HEK293 (cell line): ENCODE measurements at regions not wholly inside any gene's neighbourhood (a gene's known extent, or its start where the extent isn't known, plus 50 kb on each side); places are given as distances from the start of the nearest gene placed in this dataset.

Source experiments
- CTCF ChIA-PET: fragments of 350-600 bp; formaldehyde crosslinking; extraction: SDS; loops from one replicate; lab custom pipeline; 2021; ENCODE audit warnings: antibody characterized with exemption; lab: Yijun Ruan, JAX
- POLR2A ChIA-PET: fragments of 300-600 bp; formaldehyde crosslinking; extraction: SDS; loops from one replicate; lab custom pipeline; 2020; ENCODE audit warnings: antibody characterized with exemption, inconsistent platforms; lab: Yijun Ruan, JAX
- H3K27ac ChIP-seq: fragments of 200-500 bp; sonication (Bioruptor generic); 2 replicates; pipeline ENCODE4 v1.5.1; 2014; ENCODE audit warnings: low read depth, low read length, control low read depth, inconsistent platforms; ENCODE audit errors: extremely low read depth
- H3K36me3 ChIP-seq, 2 experiments: fragments of 200-500 bp in 1 of 2; sonication (Bioruptor generic) in 1 of 2; 1 replicate in 1 of 2; 2 replicates in 1 of 2; pipeline ENCODE4 v1.5.1; 2014 to 2017; ENCODE audit warnings: inconsistent platforms in 2 of 2, low read length in 2 of 2; ENCODE audit not compliant: control insufficient read depth in 2 of 2, insufficient read depth in 1 of 2
- H3K4me1 ChIP-seq: fragments of 200-500 bp; sonication (Bioruptor generic); 2 replicates; pipeline ENCODE4 v1.5.1; 2014; ENCODE audit warnings: mild to moderate bottlenecking, low read length, inconsistent platforms; ENCODE audit not compliant: control insufficient read depth, insufficient read depth
- H3K4me3 ChIP-seq: 2 replicates; pipeline ENCODE4 v1.5.1; 2011; ENCODE audit warnings: low read depth, mild to moderate bottlenecking, control low read depth, low read length, moderate library complexity
- H3K9me3 ChIP-seq: fragments of 200-500 bp; sonication (Bioruptor generic); 2 replicates; pipeline ENCODE4 v1.5.1; 2014; ENCODE audit warnings: low read depth, low read length, inconsistent platforms; ENCODE audit not compliant: control insufficient read depth, insufficient read depth
- GFI1B ChIP-seq: fragments of 450-650 bp; formaldehyde crosslinking; IDR thresholded peaks from 2 replicates; pipeline ENCODE4 v1.5.1; 2016; ENCODE audit warnings: missing biosample characterization, missing genetic modification characterization
- MYNN ChIP-seq: fragments of 450-650 bp; formaldehyde crosslinking; IDR thresholded peaks from 2 replicates; pipeline ENCODE4 v1.5.1; 2016; ENCODE audit warnings: missing biosample characterization, missing genetic modification characterization, borderline replicate concordance
- SALL2 ChIP-seq: fragments of 450-650 bp; formaldehyde crosslinking; IDR thresholded peaks from 2 replicates; pipeline ENCODE4 v1.5.0; 2017; ENCODE audit warnings: missing biosample characterization, mild to moderate bottlenecking, missing genetic modification characterization, borderline replicate concordance
- SCRT2 ChIP-seq: fragments of 450-650 bp; formaldehyde crosslinking; IDR thresholded peaks from 2 replicates; pipeline ENCODE4 v1.5.1; 2016; ENCODE audit warnings: missing biosample characterization, missing genetic modification characterization
- SP7 ChIP-seq: fragments of 450-650 bp; formaldehyde crosslinking; IDR thresholded peaks from 2 replicates; pipeline ENCODE4 v1.5.1; 2016; ENCODE audit warnings: missing biosample characterization, missing genetic modification characterization
- ZFHX2 ChIP-seq: fragments of 450-650 bp; formaldehyde crosslinking; conservative IDR thresholded peaks from 2 replicates; pipeline ENCODE4 v1.5.1; 2016; ENCODE audit warnings: missing biosample characterization, missing genetic modification characterization
- ZFP69B ChIP-seq: fragments of 450-650 bp; formaldehyde crosslinking; IDR thresholded peaks from 2 replicates; pipeline ENCODE4 v1.5.1; 2016; ENCODE audit warnings: missing biosample characterization, missing genetic modification characterization
- ZNF121 ChIP-seq: fragments of 450-650 bp; formaldehyde crosslinking; IDR thresholded peaks from 2 replicates; pipeline ENCODE4 v1.5.1; 2016; ENCODE audit warnings: missing biosample characterization, missing genetic modification characterization
- ZNF146 ChIP-seq: fragments of 450-650 bp; formaldehyde crosslinking; IDR thresholded peaks from 2 replicates; pipeline ENCODE4 v1.5.1; 2016; ENCODE audit warnings: missing biosample characterization, missing genetic modification characterization
- ZNF423 ChIP-seq: fragments of 450-650 bp; formaldehyde crosslinking; IDR thresholded peaks from 2 replicates; pipeline ENCODE4 v1.5.1; 2016; ENCODE audit warnings: missing biosample characterization, missing genetic modification characterization
- ZNF514 ChIP-seq: fragments of 450-650 bp; formaldehyde crosslinking; IDR thresholded peaks from 2 replicates; pipeline ENCODE4 v1.5.1; 2016; ENCODE audit warnings: missing biosample characterization, missing genetic modification characterization
- ZNF560 ChIP-seq: fragments of 450-650 bp; formaldehyde crosslinking; IDR thresholded peaks from 2 replicates; pipeline ENCODE4 v1.5.1; 2017; ENCODE audit warnings: missing biosample characterization, missing genetic modification characterization, borderline replicate concordance
- ZNF654 ChIP-seq: fragments of 450-650 bp; formaldehyde crosslinking; IDR thresholded peaks from 2 replicates; pipeline ENCODE4 v1.5.1; 2016; ENCODE audit warnings: low read depth, missing biosample characterization, missing genetic modification characterization
- ZNF660 ChIP-seq: fragments of 450-650 bp; IDR thresholded peaks from 2 replicates; pipeline ENCODE4 v1.5.1; 2018; ENCODE audit warnings: missing biosample characterization, mild to moderate bottlenecking, missing genetic modification characterization
- ZSCAN16 ChIP-seq: fragments of 450-650 bp; formaldehyde crosslinking; IDR thresholded peaks from 2 replicates; pipeline ENCODE4 v1.5.1; 2016; ENCODE audit warnings: missing biosample characterization, missing genetic modification characterization
- TF ChIP-seq, protein P1 (sequence below): fragments of 450-650 bp; formaldehyde crosslinking; IDR thresholded peaks from 2 replicates; pipeline ENCODE4 v1.5.1; 2016; ENCODE audit warnings: missing biosample characterization, missing genetic modification characterization
- TF ChIP-seq, protein P2 (sequence below): fragments of 450-650 bp; formaldehyde crosslinking; IDR thresholded peaks from 2 replicates; pipeline ENCODE4 v1.5.1; 2016; ENCODE audit warnings: missing biosample characterization, missing genetic modification characterization
- TF ChIP-seq, protein P3 (sequence below): fragments of 450-650 bp; formaldehyde crosslinking; IDR thresholded peaks from 2 replicates; pipeline ENCODE4 v1.5.1; 2016; ENCODE audit warnings: missing biosample characterization, missing genetic modification characterization

DNA sequence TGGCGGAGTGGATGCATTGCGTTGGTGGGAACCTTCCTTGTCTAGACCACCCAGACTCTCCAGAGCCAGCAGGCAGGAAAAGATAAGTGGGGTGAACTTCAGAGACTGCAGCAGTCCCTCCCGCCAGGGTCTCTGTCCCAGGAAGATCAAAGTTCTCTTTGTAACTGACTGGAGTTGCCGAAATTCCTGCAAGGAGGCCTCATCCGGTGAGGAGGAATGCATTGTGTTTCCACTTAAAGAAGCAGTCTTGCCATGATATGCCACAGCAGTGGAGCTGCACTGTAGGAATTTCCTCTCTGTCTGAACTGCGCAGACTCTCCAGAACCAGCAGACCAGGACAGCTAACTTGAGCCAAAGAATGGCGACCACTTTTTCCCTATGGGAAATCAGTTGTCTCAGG, 1190.4 kb downstream of the TECRL start:
- no peak overlapping the region for H3K27ac ChIP-seq
- no peaks in the 10 kb centered on the region for H3K36me3 ChIP-seq
- ChIA-PET POLR2A (no interaction called here), CTCF (no interaction called here)
- no peaks in the 10 kb centered on the region for H3K9me3 ChIP-seq
- H3K4me3 ChIP-seq: no peak overlapping the region
- H3K4me1 ChIP-seq: no peaks in the 10 kb centered on the region
- TF ChIP-seq ZFP69B (no peak), MYNN (tag by site-specific recombination) (no peak), SALL2 (tag by site-specific recombination) (no peak), ZNF514 (no peak), ZNF423 (tag by site-specific recombination) (no peak), GFI1B (no peak), ZNF121 (tag by site-specific recombination) (no peak)
- TF ChIP-seq, protein P1, sequence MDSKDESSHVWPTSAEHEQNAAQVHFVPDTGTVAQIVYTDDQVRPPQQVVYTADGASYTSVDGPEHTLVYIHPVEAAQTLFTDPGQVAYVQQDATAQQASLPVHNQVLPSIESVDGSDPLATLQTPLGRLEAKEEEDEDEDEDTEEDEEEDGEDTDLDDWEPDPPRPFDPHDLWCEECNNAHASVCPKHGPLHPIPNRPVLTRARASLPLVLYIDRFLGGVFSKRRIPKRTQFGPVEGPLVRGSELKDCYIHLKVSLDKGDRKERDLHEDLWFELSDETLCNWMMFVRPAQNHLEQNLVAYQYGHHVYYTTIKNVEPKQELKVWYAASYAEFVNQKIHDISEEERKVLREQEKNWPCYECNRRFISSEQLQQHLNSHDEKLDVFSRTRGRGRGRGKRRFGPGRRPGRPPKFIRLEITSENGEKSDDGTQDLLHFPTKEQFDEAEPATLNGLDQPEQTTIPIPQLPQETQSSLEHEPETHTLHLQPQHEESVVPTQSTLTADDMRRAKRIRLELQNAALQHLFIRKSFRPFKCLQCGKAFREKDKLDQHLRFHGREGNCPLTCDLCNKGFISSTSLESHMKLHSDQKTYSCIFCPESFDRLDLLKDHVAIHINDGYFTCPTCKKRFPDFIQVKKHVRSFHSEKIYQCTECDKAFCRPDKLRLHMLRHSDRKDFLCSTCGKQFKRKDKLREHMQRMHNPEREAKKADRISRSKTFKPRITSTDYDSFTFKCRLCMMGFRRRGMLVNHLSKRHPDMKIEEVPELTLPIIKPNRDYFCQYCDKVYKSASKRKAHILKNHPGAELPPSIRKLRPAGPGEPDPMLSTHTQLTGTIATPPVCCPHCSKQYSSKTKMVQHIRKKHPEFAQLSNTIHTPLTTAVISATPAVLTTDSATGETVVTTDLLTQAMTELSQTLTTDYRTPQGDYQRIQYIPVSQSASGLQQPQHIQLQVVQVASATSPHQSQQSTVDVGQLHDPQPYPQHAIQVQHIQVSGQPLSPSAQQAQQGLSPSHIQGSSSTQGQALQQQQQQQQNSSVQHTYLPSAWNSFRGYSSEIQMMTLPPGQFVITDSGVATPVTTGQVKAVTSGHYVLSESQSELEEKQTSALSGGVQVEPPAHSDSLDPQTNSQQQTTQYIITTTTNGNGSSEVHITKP (tag by site-specific recombination): no peak

DNA sequence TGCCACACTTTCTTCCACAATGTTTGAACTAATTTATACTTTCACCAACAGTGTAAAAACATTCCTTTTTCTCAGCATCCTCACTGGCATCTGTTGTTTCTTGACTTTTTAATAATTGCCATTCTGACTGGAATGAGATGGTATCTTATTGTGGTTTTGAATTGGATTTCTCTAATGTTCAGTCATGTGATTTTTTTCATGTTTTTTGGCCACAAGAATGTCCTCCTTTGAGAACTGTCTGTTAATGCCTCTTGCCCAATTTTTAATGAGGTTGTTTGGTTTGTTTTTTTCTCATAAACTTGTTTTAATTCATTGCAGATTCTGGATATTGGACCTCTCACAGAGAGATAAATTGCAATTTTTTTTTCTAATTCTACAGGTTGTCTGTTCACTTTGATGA, 1195.2 kb downstream of the TECRL start:
- TF ChIP-seq ZNF654 (tag by site-specific recombination) (no peak), ZSCAN16 (no peak), SP7 (tag by site-specific recombination) (no peak), ZNF660 (no peak), ZNF560 (tag by site-specific recombination) (no peak), SCRT2 (tag by site-specific recombination) (no peak), ZNF146 (tag by site-specific recombination) (no peak), ZFHX2 (tag by site-specific recombination) (no peak)
- TF ChIP-seq, protein P1 (tag by site-specific recombination): no peak
- TF ChIP-seq, protein P2, sequence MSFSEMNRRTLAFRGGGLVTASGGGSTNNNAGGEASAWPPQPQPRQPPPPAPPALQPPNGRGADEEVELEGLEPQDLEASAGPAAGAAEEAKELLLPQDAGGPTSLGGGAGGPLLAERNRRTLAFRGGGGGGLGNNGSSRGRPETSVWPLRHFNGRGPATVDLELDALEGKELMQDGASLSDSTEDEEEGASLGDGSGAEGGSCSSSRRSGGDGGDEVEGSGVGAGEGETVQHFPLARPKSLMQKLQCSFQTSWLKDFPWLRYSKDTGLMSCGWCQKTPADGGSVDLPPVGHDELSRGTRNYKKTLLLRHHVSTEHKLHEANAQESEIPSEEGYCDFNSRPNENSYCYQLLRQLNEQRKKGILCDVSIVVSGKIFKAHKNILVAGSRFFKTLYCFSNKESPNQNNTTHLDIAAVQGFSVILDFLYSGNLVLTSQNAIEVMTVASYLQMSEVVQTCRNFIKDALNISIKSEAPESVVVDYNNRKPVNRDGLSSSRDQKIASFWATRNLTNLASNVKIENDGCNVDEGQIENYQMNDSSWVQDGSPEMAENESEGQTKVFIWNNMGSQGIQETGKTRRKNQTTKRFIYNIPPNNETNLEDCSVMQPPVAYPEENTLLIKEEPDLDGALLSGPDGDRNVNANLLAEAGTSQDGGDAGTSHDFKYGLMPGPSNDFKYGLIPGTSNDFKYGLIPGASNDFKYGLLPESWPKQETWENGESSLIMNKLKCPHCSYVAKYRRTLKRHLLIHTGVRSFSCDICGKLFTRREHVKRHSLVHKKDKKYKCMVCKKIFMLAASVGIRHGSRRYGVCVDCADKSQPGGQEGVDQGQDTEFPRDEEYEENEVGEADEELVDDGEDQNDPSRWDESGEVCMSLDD (tag by site-specific recombination): no peak
- TF ChIP-seq, protein P3, sequence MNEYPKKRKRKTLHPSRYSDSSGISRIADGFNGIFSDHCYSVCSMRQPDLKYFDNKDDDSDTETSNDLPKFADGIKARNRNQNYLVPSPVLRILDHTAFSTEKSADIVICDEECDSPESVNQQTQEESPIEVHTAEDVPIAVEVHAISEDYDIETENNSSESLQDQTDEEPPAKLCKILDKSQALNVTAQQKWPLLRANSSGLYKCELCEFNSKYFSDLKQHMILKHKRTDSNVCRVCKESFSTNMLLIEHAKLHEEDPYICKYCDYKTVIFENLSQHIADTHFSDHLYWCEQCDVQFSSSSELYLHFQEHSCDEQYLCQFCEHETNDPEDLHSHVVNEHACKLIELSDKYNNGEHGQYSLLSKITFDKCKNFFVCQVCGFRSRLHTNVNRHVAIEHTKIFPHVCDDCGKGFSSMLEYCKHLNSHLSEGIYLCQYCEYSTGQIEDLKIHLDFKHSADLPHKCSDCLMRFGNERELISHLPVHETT: no peak
- TF ChIP-seq, all 188 proteins: peak for 0
- no peak overlapping the region for H3K27ac ChIP-seq
- no peaks in the 10 kb centered on the region for H3K9me3 ChIP-seq
- no peak overlapping the region for H3K4me3 ChIP-seq
- no peaks in the 10 kb centered on the region for H3K36me3 ChIP-seq
- ChIA-PET CTCF (interaction anchor here (0.6 kb wide), 1 partner anchor 96 kb away, joined by 3 read pairs; no protein-coding TSS in a partner anchor), POLR2A (no interaction called here)
- H3K4me1 ChIP-seq: no peaks in the 10 kb centered on the region
